ENCODE measurements at regions not wholly inside any gene's neighbourhood (a gene's known extent, or its start where the extent isn't known, plus 50 kb on each side); places are given as distances from the start of the nearest gene placed in this dataset.
"Not testable (repeated sequence)": the region's sequence is repeated elsewhere in the genome, so short reads cannot be mapped to it uniquely, and the experiment has no call there.

DNA sequence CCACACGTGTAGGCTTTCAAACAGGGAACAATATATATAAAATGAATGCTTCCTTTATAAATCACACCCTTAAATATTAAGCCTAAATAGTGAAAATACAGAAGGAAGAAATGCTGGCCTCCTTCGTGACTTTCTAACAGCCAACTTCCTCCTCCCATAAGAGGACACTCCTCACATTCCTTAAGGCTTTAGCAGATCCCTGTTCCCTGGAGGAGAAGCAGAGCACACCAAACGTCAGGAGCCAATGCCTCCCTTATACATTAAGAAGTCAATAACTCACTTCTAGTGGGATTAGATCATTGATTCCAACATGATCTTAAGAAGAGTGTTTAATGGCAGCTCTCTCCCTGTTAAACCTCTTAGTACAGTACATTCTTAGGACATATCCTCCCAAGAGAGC, 108.4 kb upstream of the FAM241A start:
- Mint-ChIP-seq H3K27ac (no peak overlapping the region), H3K4me1 (no peaks in the 10 kb centered on the region), H3K4me3 (no peak overlapping the region), H3K36me3 (no peaks in the 10 kb centered on the region), H3K9me3 (no peaks in the 10 kb centered on the region), H3K27me3 (ENCODE audit: low read depth in 3 of 3) (peaks cover 7 to 15% (median 8%) of the 10 kb centered on the region in 3 donors)
- intact Hi-C loops (cut with micrococcal nuclease) = no loop called here
- Histone ChIP-seq H3K27me3 (ENCODE audit: control insufficient read depth in 2 of 2, insufficient read depth in 2 of 2, low read length in 2 of 2) (peaks cover 0 to 17% of the 10 kb centered on the region in 2 donors), H3K36me3 (replicated peaks in 1 of 2; ENCODE audit: control insufficient read depth in 1 of 2, insufficient read depth in 2 of 2, low read length in 2 of 2) (no peaks in the 10 kb centered on the region), H4K20me1 (ENCODE audit: insufficient read depth, low read length) (no peaks in the 10 kb centered on the region), H3K4me1 (ENCODE audit: control insufficient read depth in 1 of 2, insufficient read depth in 2 of 2, low read length in 2 of 2) (no peaks in the 10 kb centered on the region), H3K27ac (ENCODE audit: low read depth in 1 of 2, low read length in 2 of 2) (no peak overlapping the region), H3K4me3 (replicated peaks in 1 of 3; ENCODE audit: low read depth in 2 of 3, low read length in 3 of 3) (no peak overlapping the region), H3K9me3 (replicated peaks in 1 of 2; ENCODE audit: control insufficient read depth in 1 of 2, insufficient read depth in 1 of 2, low read length in 2 of 2) (no peaks in the 10 kb centered on the region), H3K9ac (ENCODE audit: insufficient read depth, low read length, poor library complexity, severe bottlenecking) (no peak overlapping the region), H3K4me2 (replicated peaks; ENCODE audit: extremely low read depth, low read length, poor library complexity, severe bottlenecking) (no peak overlapping the region), H3K79me2 (ENCODE audit: insufficient read depth, low read length) (no peaks in the 10 kb centered on the region), H2AFZ (ENCODE audit: insufficient read depth, low read depth, low read length, poor library complexity, severe bottlenecking) (peak overlapping the region; percentile 5)
- TF ChIP-seq, protein P1, sequence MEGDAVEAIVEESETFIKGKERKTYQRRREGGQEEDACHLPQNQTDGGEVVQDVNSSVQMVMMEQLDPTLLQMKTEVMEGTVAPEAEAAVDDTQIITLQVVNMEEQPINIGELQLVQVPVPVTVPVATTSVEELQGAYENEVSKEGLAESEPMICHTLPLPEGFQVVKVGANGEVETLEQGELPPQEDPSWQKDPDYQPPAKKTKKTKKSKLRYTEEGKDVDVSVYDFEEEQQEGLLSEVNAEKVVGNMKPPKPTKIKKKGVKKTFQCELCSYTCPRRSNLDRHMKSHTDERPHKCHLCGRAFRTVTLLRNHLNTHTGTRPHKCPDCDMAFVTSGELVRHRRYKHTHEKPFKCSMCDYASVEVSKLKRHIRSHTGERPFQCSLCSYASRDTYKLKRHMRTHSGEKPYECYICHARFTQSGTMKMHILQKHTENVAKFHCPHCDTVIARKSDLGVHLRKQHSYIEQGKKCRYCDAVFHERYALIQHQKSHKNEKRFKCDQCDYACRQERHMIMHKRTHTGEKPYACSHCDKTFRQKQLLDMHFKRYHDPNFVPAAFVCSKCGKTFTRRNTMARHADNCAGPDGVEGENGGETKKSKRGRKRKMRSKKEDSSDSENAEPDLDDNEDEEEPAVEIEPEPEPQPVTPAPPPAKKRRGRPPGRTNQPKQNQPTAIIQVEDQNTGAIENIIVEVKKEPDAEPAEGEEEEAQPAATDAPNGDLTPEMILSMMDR (IDR thresholded peaks at IDR 0.05) = no peak
- DNase-seq = no peak
- no CpG with 5 or more reads among the region's 3 CpGs for WGBS (ENCODE audit: insufficient coverage)

DNA sequence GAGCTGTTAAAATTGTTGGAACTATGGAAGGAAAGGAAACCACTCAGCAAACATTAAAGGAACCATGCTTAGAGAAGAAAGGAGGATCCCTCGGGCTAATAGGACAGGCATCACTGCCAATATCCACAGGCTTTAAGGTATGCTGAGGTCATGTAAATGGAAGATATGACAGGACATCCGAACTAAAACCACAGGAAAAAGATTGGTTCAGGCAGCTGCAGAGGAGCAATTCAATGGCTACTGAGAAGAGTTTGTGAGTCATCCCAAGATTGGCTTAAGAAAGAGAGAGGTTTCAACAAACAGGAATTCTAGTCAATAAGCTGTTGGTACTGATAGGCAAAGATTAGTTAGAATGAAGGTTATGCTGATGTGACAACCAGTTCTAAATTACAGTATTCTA, 106.4 kb upstream of the FAM241A start:
- TF ChIP-seq, protein P1 (IDR thresholded peaks at IDR 0.05) = no peak
- no peak for DNase-seq
- WGBS (ENCODE audit: insufficient coverage) = 67% methylated on average over 1 of the region's 2 CpGs
- Histone ChIP-seq H3K4me2 (replicated peaks; ENCODE audit: extremely low read depth, low read length, poor library complexity, severe bottlenecking) (no peak overlapping the region), H3K4me3 (replicated peaks in 1 of 3; ENCODE audit: low read depth in 2 of 3, low read length in 3 of 3) (no peak overlapping the region), H3K9me3 (replicated peaks in 1 of 2; ENCODE audit: control insufficient read depth in 1 of 2, insufficient read depth in 1 of 2, low read length in 2 of 2) (no peaks in the 10 kb centered on the region), H3K27me3 (ENCODE audit: control insufficient read depth in 2 of 2, insufficient read depth in 2 of 2, low read length in 2 of 2) (peaks cover 0 to 4% of the 10 kb centered on the region in 2 donors), H2AFZ (ENCODE audit: insufficient read depth, low read depth, low read length, poor library complexity, severe bottlenecking) (no peak overlapping the region), H3K9ac (ENCODE audit: insufficient read depth, low read length, poor library complexity, severe bottlenecking) (no peak overlapping the region), H4K20me1 (ENCODE audit: insufficient read depth, low read length) (no peaks in the 10 kb centered on the region), H3K4me1 (ENCODE audit: control insufficient read depth in 1 of 2, insufficient read depth in 2 of 2, low read length in 2 of 2) (no peaks in the 10 kb centered on the region), H3K79me2 (ENCODE audit: insufficient read depth, low read length) (no peaks in the 10 kb centered on the region), H3K36me3 (replicated peaks in 1 of 2; ENCODE audit: control insufficient read depth in 1 of 2, insufficient read depth in 2 of 2, low read length in 2 of 2) (no peaks in the 10 kb centered on the region), H3K27ac (ENCODE audit: low read depth in 1 of 2, low read length in 2 of 2) (no peak overlapping the region)
- Mint-ChIP-seq H3K9me3 (no peaks in the 10 kb centered on the region), H3K36me3 (no peaks in the 10 kb centered on the region), H3K4me1 (no peaks in the 10 kb centered on the region), H3K27me3 (ENCODE audit: low read depth in 3 of 3) (peaks cover 5 to 8% (median 8%) of the 10 kb centered on the region in 3 donors), H3K4me3 (no peak overlapping the region), H3K27ac (no peak overlapping the region)
- intact Hi-C loops (cut with micrococcal nuclease) = no loop called here

DNA sequence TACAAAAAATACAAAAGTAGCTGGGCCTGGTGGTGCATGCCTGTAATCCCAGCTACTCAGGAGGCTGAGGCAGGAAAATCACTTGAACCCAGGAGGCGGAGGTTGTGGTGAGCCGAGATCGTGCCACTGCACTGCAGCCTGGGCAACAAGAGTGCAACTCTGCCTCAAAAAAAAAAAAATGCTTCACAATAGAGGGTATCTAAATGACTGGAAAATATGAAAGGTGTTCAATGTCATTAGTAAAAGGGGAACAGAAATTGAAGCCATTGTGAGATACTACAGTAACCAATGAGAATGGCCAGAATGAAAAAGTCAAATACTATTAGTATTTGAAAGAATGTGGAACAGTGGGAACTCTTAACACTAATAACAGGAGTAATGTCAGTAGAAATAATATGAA, 96.1 kb upstream of the FAM241A start:
- H3K36me3 Mint-ChIP-seq; H3K79me2 ChIP-seq (ENCODE audit: insufficient read depth, low read length); H3K27ac ChIP-seq (ENCODE audit: low read depth in 1 of 2, low read length in 2 of 2); H3K27me3 ChIP-seq (ENCODE audit: control insufficient read depth in 2 of 2, insufficient read depth in 2 of 2, low read length in 2 of 2); H3K4me3 Mint-ChIP-seq; H3K4me1 ChIP-seq (ENCODE audit: control insufficient read depth in 1 of 2, insufficient read depth in 2 of 2, low read length in 2 of 2); intact Hi-C loops (cut with micrococcal nuclease); DNase-seq; H3K9me3 Mint-ChIP-seq; H3K36me3 ChIP-seq (replicated peaks in 1 of 2; ENCODE audit: control insufficient read depth in 1 of 2, insufficient read depth in 2 of 2, low read length in 2 of 2); H3K27me3 Mint-ChIP-seq (ENCODE audit: low read depth in 3 of 3); H3K9ac ChIP-seq (ENCODE audit: insufficient read depth, low read length, poor library complexity, severe bottlenecking); H3K9me3 ChIP-seq (replicated peaks in 1 of 2; ENCODE audit: control insufficient read depth in 1 of 2, insufficient read depth in 1 of 2, low read length in 2 of 2); H3K27ac Mint-ChIP-seq; H3K4me2 ChIP-seq (replicated peaks; ENCODE audit: extremely low read depth, low read length, poor library complexity, severe bottlenecking); H3K4me1 Mint-ChIP-seq; H3K4me3 ChIP-seq (replicated peaks in 1 of 3; ENCODE audit: low read depth in 2 of 3, low read length in 3 of 3); H4K20me1 ChIP-seq (ENCODE audit: insufficient read depth, low read length); H2AFZ ChIP-seq (ENCODE audit: insufficient read depth, low read depth, low read length, poor library complexity, severe bottlenecking): not testable (repeated sequence)
- WGBS (ENCODE audit: insufficient coverage) = no CpG with 5 or more reads among the region's 3 CpGs

Data from CD14-positive monocyte (primary cell).